GM21447 (cell line): ENCODE measurements at regions not wholly inside any gene's neighbourhood (a gene's known extent, or its start where the extent isn't known, plus 50 kb on each side); places are given as distances from the start of the nearest gene placed in this dataset.

Experiments used
- ATAC-seq: cut with Tn5 transposase; IDR thresholded peaks from one replicate; pipeline ENCODE4 v1.9.1; 2021; ENCODE audit not compliant: unreplicated experiment

DNA sequence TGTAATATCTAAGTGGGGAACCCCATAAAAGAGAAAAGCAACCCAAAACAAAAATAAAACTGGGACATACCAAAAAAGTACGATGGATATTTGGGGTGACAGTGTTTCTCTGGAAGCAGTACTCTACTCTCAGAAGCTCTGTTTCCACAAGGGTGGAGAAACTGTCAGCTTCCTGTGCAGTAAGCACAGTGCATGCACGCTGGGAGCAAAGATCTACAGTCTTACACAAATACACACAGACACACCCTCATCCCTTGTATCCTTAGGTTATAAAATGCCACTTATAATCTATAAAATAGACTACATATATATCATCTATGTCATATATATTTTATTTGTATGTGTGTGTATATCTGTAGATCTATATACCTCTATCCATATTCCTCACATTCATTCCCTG, 225.8 kb upstream of the SOX5 start:
- ATAC-seq: no peak

DNA sequence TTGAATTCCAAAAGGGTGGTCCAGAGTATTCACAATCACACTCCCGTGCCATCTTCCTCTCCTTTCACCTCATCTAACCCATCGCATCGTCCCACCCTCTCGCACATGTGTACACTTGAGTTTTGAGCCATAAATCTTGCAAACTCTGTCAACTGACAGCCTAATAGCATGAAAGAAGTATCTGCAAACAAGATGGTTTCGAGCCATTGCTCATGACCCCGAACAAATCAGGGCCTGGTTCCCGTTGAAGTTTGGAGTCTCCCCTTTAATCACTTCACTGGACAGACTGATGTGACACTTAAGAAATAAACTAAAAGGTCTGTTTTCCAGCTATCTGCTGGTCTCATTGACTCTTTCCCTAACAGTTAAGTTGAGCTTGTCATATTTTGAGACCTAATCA, 223.6 kb upstream of the SOX5 start:
- no peak for ATAC-seq

DNA sequence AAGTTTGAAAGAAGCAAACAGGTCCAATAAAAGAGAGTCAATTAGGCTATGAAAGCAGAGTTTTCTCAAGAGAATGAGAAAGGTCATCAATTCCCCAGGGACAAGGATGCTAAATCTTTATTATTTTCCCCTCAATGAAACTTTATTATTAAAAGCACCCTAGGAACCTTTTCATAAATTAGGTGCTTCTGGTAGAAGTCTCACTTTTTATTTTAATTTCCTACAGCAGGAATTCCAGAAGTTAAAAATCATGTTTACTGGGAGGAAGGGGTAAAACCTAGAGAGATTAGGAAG, 223.2 kb upstream of the SOX5 start:
- ATAC-seq: no peak

DNA sequence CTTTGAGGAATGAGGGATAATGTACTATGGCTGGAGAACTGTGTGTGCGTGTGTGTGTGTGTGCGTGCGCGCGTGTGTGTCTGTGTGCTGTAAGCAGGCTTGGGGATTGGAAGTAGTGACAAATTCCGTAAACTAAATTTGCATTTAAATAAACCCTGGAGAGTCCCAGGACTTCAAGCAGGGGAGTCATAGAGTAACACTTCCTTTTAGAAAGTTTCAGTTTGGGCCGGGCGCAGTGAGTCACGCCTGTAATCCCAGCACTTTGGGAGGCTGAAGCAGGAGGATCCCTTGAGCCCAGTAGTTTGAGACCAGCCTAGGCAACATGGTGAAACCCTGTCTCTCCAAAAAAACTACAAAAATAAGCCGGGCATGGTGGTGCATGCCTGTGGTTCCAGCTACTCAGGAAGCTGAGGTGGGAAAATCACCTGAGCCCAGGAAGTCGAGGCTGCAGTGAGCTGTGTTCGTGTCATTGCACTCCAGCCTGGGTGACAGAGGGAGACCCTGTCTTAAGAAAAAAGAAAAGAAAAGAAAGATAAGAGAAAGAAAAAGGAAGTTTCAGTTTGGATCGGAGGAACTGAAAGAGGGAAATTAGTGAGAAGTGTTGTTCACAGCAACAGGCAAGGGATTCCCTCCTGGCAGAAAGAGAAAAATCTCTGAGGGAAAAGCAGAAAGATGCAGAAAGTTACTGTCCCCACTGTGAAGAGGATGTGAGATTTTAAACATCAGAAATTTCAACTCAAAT, 222.7 kb upstream of the SOX5 start:
- peak; percentile 90 for ATAC-seq

DNA sequence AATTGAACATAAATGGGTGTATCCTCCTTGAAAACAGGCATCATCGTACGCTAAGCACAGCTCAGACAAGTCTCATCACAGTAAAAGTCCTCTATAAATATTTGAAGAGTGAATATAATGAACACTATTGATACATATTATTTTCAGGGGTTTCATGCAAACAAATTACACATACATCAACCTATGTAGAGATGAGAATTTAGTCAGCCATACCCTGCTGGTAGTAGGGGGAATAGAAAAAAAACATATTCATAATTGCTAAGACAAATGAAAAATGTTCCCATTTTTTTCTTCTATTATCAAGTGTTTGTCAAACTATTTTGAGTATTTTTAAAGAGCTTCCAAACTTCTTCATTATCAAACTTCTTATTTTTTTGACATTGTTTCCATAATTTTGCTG, 205.6 kb upstream of the SOX5 start:
- ATAC-seq: no peak

DNA sequence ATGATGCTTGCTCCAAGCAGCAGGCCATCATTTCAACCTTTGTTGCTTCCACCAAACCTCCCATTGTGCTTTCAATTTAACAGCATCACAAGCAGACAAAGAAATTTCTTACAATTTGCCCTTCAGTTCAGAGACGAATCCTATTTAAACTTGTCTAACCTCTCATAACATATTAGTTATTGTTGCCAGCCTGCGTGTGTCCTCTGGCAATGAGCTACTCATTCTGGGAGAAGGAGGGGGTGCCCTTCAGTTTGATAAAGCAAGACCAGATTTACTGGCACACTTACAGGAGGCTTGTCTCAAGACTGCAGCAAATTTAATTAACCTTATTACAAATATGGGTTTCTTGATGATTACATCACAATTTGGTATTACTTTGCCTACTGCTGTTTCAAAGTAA, 203.6 kb upstream of the SOX5 start:
- no peak for ATAC-seq

DNA sequence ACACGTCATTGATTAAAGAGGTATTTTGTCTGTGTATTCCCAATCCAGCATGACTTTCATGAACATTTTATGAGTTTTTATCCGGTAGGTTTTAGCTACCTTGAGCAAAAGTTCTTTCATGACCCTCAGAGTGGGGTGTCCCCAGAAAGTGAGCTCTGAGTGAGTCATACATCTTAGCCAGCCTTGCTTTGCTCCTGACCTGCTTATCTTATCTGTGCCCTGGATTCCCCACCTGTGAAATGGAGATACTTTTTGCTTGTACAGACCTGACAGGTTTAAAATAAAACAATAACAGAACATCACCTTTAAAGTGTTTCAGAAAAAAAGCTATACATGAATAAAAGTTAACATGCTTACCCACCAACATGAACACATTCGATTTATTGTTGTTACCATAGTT, 202.8 kb upstream of the SOX5 start:
- no peak for ATAC-seq

DNA sequence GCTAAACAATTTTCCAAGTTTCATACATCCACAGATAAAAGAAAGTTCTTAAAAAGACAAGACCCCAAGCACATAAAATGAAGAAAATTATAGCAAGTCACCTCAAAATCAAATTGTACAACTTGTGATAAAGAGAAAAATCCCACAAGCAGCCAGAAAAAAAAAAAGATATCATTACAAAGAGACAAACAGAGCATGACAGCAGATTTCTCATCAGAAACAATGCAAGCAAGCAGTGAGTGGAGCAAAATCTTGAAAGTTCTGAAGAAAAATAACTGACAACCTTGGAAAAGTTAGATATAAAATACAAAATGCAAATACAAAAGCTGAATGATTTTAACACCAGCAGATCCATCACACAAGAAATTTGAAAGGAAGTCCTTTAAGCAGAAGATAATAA, 194.5 kb upstream of the SOX5 start:
- no peak for ATAC-seq

DNA sequence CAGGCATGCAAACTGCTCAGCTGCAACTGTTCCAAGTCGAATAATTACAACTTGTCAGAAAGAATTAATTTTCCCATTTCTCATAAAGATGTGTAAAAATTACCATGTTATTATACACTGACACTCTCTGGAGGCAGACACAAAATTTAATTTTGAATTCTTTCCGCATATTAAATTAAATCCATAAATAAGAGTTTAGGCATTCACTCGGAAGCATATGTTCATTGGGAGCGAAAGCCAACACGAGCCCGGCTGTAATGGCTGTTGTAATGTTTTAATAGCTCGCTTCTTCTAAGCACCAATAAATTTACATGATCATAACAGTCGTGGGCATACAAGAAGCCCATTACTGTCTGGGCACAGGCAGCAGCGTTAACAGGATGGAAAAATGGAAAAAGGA, 189.6 kb upstream of the SOX5 start:
- ATAC-seq: no peak

DNA sequence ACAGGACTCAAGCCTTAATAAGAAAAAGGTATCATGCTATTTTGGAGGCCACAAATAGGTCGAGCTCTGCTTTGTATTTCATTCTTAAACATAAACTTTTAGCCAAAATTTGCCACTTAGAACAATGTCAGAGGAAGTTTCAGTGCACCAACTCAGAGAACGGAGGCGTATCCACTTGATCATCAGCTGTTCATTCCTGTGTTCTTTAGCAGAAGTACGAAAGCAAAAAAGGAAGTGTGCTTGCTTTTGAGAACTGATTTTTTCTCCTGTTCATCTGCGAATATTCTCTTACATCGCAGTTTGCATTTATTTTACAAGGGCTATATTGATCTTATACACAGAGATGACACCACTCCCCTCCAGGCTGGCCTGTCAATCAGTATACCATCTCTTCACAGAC, 188.6 kb upstream of the SOX5 start:
- no peak for ATAC-seq

DNA sequence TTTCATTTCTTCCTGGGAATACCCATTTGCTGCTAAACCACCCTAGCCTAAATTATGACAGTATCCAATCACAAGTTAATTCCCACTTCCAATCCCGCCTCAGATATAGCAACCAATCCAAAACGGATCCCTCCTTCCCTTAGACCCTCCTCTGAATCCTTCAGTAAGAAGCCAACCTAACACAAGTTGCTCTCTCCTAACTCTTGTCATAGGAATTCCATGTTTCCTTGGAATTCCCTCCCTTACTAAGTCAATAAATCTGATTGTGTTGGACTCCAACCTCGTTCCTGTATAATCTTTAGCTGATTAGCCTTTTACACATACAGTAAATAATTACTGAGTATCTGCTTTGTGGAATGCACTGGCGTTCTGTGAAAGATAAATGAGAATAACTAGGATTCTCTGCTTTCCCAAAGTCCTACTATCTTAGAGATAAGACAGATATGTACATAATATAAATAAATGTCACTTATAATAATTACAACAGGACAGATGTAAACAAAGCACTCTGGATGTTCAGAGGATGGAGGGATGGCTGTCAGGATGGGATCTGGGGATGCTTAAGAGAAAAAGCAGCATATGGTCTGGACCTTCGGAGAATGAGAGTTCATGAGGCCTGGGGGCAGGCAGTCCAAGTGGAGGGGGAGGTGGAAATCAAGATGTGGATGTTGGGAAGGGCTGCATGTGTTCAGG, 185.8 kb upstream of the SOX5 start:
- no peak for ATAC-seq

DNA sequence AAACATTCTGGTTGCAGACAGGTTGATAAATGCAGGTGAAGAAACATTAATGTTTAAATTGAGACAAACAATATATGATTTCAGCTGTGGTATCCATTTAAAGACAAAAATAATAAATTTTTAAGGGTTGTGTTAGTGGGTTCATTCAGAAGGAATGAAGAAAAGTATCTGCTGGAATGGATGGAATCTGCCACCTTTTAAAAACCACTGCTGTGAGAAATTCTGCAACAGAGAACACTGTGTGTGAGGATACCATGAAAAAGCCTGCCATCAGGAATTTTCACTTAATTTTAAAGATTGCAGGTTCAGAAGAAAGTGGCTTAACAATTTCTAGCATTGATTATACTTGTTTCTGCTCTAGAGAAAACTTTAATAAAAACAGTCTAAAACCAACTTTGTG, 184.6 kb upstream of the SOX5 start:
- no peak for ATAC-seq

DNA sequence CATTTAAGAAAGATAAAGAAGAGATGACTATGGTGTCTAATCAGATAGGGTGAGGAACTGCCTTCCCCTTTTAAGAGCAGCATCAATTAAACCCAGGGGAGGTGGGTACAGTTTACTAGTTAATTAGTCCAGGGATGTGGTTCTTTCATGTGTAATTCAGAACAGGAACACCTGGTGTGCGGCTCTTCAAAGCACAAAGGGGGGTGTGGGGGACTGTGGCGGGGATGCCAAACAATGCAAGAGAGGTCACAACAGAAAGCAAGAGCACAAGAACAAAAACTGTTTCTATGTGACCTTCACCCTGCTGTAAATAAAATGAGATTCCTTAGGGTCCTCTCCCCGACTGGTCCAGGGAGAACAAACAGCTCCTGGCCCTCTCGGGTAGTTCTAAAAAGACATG, 183.9 kb upstream of the SOX5 start:
- ATAC-seq: no peak

DNA sequence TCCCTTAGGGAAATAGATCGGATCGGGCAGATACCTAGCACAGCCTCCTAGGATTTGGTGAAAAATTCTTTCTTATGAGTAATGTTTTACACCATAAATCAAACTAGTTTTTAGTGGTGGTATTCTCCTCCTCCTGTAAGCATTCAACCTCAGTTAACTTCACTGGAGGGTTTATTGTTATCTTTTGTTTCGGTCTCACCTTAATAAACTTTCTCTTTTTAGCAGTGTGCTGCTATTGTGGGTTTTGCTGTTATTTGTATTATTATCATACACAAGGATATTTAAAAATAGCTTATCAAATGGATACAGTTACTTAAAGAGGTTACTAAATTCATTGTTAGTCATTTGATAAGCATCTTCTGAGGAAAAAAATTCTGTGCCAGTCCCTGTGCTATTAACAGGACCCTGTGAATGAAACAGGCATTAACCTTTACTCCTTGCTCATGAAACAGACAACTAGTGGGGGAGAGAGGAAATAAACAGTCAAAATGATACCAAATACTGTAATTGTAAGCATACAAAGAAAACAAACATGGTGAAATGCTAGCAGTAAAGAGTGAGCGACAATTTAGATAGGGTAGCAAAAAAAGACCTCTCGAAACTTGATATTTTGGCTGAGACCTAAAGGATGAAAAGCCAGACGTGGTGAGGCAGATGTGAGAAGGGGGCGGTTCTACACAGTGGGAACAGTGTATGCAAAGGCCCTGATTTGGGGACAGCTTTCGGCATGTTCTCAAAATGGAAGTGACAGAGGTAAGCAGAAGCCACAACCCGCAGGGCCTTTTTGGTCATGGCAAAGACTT, 178.7 kb upstream of the SOX5 start:
- peak; percentile 98 for ATAC-seq

DNA sequence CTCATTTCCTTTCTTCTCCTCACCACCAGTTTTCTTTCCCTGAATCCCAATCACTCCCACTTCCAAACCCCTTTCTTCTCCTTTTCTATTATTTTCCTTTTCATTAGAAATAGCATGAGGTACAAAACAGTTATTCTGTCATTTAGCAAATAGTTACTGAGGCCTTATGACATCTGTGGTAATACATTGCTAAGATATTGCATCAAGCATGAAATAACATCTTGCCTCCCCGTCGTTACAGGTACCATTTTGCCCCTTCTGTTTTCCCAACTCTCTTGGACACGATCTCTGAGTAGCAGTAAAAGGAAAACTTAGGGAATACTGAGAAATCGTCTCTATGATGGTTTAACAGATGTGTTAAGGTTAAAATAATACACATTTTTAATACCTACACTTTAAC, 175.8 kb upstream of the SOX5 start:
- no peak for ATAC-seq

DNA sequence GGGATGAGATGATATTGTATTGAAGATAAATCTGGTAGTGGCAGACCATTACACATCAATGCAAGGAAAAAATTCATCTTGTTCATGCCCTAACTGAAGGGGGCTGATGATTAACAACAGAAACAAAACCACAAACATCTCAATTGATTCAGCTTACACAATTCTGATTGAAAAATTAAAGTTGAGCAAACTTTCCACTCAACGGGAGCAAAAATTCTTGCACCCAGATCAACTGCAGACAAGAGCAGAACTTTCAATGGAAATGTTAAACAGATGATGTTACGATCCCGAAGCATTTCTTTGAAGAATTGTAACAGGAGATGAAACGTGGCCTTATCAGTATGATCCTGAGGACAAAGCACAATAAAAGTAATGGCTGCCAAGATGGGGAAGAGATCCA, 172.4 kb upstream of the SOX5 start:
- ATAC-seq: no peak

DNA sequence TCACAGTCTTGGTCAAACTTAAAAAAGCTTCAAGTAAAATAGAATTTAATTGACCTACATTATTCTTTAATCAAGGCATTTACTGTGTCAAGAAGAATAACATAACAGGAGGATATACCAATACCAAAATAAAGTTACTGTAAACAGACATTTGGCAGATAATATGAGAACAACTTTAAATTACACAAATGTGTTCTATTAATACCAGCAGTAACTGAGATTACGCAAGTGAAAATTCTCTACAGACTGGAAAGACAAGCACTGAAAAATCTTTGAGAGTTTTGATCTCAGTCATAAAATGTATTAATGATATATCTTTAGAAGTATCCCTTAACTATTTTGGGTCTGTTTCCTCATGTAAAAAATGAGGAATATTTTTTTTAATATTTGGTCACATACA, 169.2 kb upstream of the SOX5 start:
- ATAC-seq: no peak

DNA sequence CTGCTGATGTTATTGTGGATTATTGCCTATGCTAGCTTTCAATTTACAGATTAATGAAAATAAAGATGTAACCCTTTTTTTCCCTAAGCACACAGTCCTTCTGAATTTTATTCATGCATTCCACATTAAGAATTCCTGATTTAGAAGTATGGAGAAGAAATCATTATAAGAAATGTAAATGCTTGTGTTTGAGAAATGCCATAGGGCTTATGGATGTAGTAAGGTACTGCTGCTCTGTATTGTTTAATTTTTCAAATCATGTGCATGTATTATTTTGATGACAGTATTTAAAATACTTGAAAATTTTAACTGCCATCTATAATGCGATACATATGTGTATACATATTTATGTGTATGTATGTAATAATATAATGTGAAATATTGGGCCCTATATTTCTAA, 167.1 kb upstream of the SOX5 start:
- no peak for ATAC-seq

DNA sequence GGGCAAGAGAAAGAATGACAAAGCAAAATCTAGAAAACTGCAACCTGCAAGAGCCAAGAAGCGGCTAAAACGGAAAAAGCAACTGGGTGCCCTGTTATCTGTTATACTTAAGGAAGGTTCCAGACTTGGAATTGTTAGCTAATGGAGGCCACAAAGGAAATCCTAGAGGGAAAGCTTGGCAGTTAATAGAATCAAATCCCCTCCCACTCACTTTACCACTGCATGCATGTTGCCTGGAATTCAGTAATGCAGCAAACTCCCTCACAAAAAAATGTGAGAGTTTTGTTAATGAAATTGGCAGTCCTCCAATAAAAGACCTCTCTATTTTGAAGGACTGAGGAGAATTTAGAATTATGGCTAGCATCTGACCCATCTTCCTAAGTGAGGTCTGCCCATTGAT, 164.2 kb upstream of the SOX5 start:
- no peak for ATAC-seq

DNA sequence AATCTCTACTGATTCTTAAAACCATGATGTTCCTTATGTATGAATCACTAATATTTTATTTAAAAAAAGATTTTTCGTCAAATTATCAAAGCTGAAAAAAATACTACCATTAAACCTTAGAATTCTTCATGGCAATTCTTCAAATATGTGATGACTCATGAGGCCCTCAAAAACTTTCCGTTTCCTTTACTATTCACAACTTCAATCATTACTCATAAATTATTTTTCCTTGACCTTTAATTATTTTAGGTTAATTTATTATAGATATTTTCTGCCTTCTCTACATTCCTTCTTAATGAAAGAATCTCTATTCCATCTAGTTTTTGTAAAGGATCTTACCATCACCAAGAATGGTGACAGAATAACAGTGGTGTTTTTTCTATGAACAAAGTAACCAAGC, 162.1 kb upstream of the SOX5 start:
- no peak for ATAC-seq

DNA sequence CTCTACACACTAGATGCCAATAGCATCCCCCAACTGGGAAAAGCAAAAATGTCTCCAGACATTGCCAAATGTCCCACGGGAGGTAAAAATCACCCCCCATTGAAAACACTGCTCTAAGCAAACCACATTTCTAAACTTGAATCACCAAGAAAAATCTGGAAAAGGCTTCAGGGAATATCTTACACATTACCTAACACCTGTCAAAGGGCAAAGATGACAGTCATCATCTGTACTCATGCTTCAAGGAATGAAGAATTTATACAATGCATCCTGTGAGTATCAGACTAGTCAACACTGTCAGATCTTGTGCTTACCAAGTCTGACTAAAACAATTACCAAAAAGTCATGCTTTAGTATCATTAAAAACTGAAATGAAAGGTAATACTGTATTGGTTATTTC, 161.6 kb upstream of the SOX5 start:
- no peak for ATAC-seq

DNA sequence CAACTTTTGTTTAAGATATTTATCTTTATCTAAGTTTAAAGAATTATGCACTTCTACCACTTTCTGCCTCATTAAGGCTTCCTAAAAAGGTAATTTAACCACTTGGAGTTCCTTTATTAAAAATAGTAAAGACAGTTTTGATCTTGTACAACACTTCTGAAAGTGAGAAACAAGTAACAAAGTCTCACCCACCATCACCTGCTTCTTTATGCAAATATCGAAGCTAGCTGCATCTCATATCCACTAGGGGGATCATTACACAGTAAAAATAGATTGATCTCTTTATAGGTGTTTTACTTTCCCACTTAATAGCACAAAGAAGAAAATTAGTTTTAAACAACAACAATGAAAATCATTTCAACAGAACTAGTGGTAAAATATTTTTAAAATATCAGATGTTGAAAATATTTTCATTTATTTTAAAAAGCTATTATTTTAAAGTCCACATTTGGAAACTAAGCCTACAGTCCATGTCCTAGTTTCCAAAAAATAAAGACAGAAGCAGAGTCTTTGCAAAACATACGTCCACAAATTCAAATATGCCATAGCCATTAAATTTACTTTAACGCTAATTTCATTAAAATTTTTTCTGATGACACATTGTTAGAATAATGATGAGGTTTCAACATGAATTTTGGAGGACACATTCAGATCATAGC, 160.0 kb upstream of the SOX5 start:
- peak; percentile 93 for ATAC-seq
